WTC11 (cell line): ENCODE measurements at regions not wholly inside any gene's neighbourhood (a gene's known extent, or its start where the extent isn't known, plus 50 kb on each side); places are given as distances from the start of the nearest gene placed in this dataset.

Source experiments
- E2F5 ChIP-seq: sonication (generic); formaldehyde crosslinking; IDR thresholded peaks from 2 replicates; pipeline ENCODE4 v1.8.1; 2022; ENCODE audit warnings: mild to moderate bottlenecking, moderate library complexity, missing genetic modification reagents
- EMX1 ChIP-seq: fragments of 250-450 bp; sonication (Bioruptor Pico); IDR thresholded peaks from 2 replicates; pipeline ENCODE4 v1.8.0; 2021; ENCODE audit warnings: mild to moderate bottlenecking
- ZNF219 ChIP-seq: sonication (generic); formaldehyde crosslinking; IDR thresholded peaks from 2 replicates; pipeline ENCODE4 v1.8.0; 2023; ENCODE audit warnings: missing genetic modification reagents, mild to moderate bottlenecking, borderline replicate concordance
- TF ChIP-seq, protein P1 (sequence below): fragments of 200-600 bp; IDR thresholded peaks from 2 replicates; pipeline ENCODE4 v1.8.0; 2022; ENCODE audit warnings: antibody characterized with exemption
- TF ChIP-seq, protein P2 (sequence below): sonication (generic); formaldehyde crosslinking; IDR thresholded peaks from 2 replicates; pipeline ENCODE4 v1.8.0; 2022; ENCODE audit warnings: mild to moderate bottlenecking, missing genetic modification reagents

DNA sequence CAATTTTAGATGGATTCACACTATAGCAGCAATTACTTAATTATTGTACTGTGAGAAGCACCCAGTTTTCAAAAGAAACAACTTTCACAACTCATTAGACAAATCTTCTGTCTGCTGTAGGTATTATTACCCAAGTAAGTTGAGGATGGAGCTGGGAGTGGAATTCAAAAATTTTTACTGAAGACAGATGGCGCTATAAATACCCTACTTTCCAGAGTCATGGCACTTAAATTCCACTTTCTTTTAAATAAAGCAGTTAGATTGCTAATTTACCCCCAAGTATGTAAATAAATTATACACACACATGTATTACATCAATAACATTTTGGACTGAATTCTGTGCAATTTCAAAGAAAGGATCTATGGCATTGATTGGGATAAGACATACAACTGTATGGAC, 166.8 kb downstream of the FTCDNL1 start:
- TF ChIP-seq, protein P1, sequence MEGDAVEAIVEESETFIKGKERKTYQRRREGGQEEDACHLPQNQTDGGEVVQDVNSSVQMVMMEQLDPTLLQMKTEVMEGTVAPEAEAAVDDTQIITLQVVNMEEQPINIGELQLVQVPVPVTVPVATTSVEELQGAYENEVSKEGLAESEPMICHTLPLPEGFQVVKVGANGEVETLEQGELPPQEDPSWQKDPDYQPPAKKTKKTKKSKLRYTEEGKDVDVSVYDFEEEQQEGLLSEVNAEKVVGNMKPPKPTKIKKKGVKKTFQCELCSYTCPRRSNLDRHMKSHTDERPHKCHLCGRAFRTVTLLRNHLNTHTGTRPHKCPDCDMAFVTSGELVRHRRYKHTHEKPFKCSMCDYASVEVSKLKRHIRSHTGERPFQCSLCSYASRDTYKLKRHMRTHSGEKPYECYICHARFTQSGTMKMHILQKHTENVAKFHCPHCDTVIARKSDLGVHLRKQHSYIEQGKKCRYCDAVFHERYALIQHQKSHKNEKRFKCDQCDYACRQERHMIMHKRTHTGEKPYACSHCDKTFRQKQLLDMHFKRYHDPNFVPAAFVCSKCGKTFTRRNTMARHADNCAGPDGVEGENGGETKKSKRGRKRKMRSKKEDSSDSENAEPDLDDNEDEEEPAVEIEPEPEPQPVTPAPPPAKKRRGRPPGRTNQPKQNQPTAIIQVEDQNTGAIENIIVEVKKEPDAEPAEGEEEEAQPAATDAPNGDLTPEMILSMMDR: no peak
- no peak for TF ChIP-seq ZNF219 (CRISPR knock-in tag)
- TF ChIP-seq, protein P2, sequence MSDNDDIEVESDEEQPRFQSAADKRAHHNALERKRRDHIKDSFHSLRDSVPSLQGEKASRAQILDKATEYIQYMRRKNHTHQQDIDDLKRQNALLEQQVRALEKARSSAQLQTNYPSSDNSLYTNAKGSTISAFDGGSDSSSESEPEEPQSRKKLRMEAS (CRISPR knock-in tag): no peak
- TF ChIP-seq E2F5: no peak
- TF ChIP-seq EMX1 (CRISPR knock-in tag): no peak
